Lower leg skin (tissue), 3 donors: ENCODE measurements at regions not wholly inside any gene's neighbourhood (a gene's known extent, or its start where the extent isn't known, plus 50 kb on each side); places are given as distances from the start of the nearest gene placed in this dataset.

Experiments used
- POLR2A ChIP-seq, 2 donors: fragments of 450-650 bp; IDR thresholded peaks; one replicate each; pipeline ENCODE4 v1.6.1; 2016 to 2017; ENCODE audit warnings: antibody characterized with exemption in 2 of 2, mild to moderate bottlenecking in 1 of 2, moderate library complexity in 1 of 2
- TF ChIP-seq, protein P1 (sequence below), 3 donors: fragments of 450-650 bp; IDR thresholded peaks; one replicate each; pipeline ENCODE4 v1.5.1; 2016; ENCODE audit warnings: antibody characterized with exemption in 3 of 3, mild to moderate bottlenecking in 3 of 3, moderate library complexity in 2 of 3

DNA sequence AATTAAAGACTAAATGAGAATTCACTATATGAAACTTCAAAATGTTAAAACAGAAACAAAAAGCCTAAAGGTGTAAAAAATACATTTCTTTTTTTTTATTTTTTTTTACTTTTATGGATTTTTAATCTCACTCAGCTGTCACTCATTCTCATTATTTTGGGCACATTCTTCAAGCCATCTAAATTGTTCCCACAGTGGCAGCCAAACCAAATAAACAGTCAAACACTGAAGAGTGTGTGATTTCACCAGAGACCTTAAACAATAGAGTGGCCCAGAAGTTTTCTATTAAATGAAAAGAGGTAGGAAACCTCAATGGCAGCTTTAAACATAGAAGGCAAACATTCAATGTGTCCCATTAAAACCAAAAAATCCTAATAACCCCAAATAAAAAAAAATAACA is 616.1 kb downstream of the OTOL1 start:
- TF ChIP-seq, protein P1, sequence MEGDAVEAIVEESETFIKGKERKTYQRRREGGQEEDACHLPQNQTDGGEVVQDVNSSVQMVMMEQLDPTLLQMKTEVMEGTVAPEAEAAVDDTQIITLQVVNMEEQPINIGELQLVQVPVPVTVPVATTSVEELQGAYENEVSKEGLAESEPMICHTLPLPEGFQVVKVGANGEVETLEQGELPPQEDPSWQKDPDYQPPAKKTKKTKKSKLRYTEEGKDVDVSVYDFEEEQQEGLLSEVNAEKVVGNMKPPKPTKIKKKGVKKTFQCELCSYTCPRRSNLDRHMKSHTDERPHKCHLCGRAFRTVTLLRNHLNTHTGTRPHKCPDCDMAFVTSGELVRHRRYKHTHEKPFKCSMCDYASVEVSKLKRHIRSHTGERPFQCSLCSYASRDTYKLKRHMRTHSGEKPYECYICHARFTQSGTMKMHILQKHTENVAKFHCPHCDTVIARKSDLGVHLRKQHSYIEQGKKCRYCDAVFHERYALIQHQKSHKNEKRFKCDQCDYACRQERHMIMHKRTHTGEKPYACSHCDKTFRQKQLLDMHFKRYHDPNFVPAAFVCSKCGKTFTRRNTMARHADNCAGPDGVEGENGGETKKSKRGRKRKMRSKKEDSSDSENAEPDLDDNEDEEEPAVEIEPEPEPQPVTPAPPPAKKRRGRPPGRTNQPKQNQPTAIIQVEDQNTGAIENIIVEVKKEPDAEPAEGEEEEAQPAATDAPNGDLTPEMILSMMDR (IDR thresholded peaks at IDR 0.05): no peak
- no peak for TF ChIP-seq POLR2A (IDR thresholded peaks at IDR 0.05)
